OCI-LY3 (cell line): ENCODE measurements at regions not wholly inside any gene's neighbourhood (a gene's known extent, or its start where the extent isn't known, plus 50 kb on each side); places are given as distances from the start of the nearest gene placed in this dataset.

Experiments
- H2AFZ ChIP-seq: fragments of 200-600, 300-600 bp; shearing (Covaris generic); 2 replicates; pipeline ENCODE4 v1.6.0; 2014; ENCODE audit warnings: antibody characterized with exemption, low read depth, low read length
- H3K27ac ChIP-seq: fragments of 200-600, 300-600 bp; sonication (generic); 2 replicates; pipeline ENCODE4 v1.5.1; 2014; ENCODE audit warnings: mild to moderate bottlenecking, low read length, moderate library complexity, mixed read lengths
- H3K27me3 ChIP-seq: fragments of 200-600, 300-600 bp; sonication (generic); 2 replicates; pipeline ENCODE4 v1.6.1; 2014; ENCODE audit warnings: low read depth, low read length, mixed read lengths
- H3K36me3 ChIP-seq: fragments of 200-600, 300-600 bp; sonication (generic); replicated peaks from 2 replicates; pipeline ENCODE3; 2014; ENCODE audit warnings: low read depth, low read length, mixed read lengths
- H3K4me1 ChIP-seq: fragments of 300-600, 200-600 bp; sonication (generic); 2 replicates; pipeline ENCODE4 v1.6.1; 2014; ENCODE audit warnings: low read length, mixed read lengths
- H3K4me2 ChIP-seq: fragments of 200-600, 300-600 bp; sonication (generic); 2 replicates; pipeline ENCODE4 v1.6.1; 2014; ENCODE audit warnings: low read length, mixed read lengths
- H3K4me3 ChIP-seq: fragments of 300-600, 200-600 bp; sonication (generic); 2 replicates; pipeline ENCODE4 v1.5.1; 2014; ENCODE audit warnings: antibody characterized with exemption, mild to moderate bottlenecking, low read length, moderate library complexity
- H3K79me2 ChIP-seq: fragments of 300-600, 200-600 bp; shearing (Covaris generic); 2 replicates; pipeline ENCODE4 v1.6.1; 2014; ENCODE audit warnings: mild to moderate bottlenecking, low read length, mixed read lengths
- H3K9ac ChIP-seq: fragments of 300-600, 200-600 bp; shearing (Covaris generic); 2 replicates; pipeline ENCODE4 v1.6.0; 2014; ENCODE audit warnings: mild to moderate bottlenecking, low read length, moderate library complexity
- H3K9me3 ChIP-seq: fragments of 200-600, 300-600 bp; shearing (Covaris generic); 2 replicates; pipeline ENCODE4 v1.6.1; 2014; ENCODE audit warnings: low read length, mixed read lengths; ENCODE audit not compliant: insufficient read depth
- H4K20me1 ChIP-seq: fragments of 200-600, 300-600 bp; sonication (generic); 2 replicates; pipeline ENCODE4 v1.6.1; 2016; ENCODE audit warnings: low read length, mixed read lengths; ENCODE audit not compliant: insufficient read depth
- CTCF ChIP-seq: fragments of 200-600, 300-600 bp; sonication (generic); IDR thresholded peaks from 2 replicates; pipeline ENCODE4 v1.5.1; 2014; ENCODE audit warnings: antibody characterized with exemption, low read length, low read depth
- EZH2phosphoT487 ChIP-seq: fragments of 200-600 bp; shearing (Covaris generic); IDR thresholded peaks from 2 replicates; pipeline ENCODE4 v1.6.1; 2018; ENCODE audit warnings: antibody characterized with exemption, mixed run types, low read depth

- no peak overlapping the region for H3K9ac ChIP-seq
- H3K4me1 ChIP-seq: peaks cover 52% of the 10 kb centered on the region
- TF ChIP-seq EZH2phosphoT487: no peak
- no peaks in the 10 kb centered on the region for H3K79me2 ChIP-seq
- H3K4me3 ChIP-seq: no peak overlapping the region
- H3K27ac ChIP-seq: no peak overlapping the region
- H3K9me3 ChIP-seq: no peaks in the 10 kb centered on the region
- no peak overlapping the region for H3K4me2 ChIP-seq
- peaks cover 3% of the 10 kb centered on the region for H3K36me3 ChIP-seq
- H3K27me3 ChIP-seq: no peaks in the 10 kb centered on the region
- H4K20me1 ChIP-seq: no peaks in the 10 kb centered on the region
- no peak overlapping the region for H2AFZ ChIP-seq
Observed at GRCh38 chr1:59022199-59022598, 238.4 kb upstream of the JUN start.

GRCh38 chr1:59022799-59023198 is 239.0 kb upstream of the JUN start:
- no peaks in the 10 kb centered on the region for H3K9me3 ChIP-seq
- H3K27me3 ChIP-seq: no peaks in the 10 kb centered on the region
- no peaks in the 10 kb centered on the region for H4K20me1 ChIP-seq
- no peak overlapping the region for H3K9ac ChIP-seq
- no peak overlapping the region for H3K4me2 ChIP-seq
- no peaks in the 10 kb centered on the region for H3K79me2 ChIP-seq
- H3K36me3 ChIP-seq: peaks cover 3% of the 10 kb centered on the region
- H3K27ac ChIP-seq: no peak overlapping the region
- peaks cover 52% of the 10 kb centered on the region for H3K4me1 ChIP-seq
- no peak overlapping the region for H3K4me3 ChIP-seq
- H2AFZ ChIP-seq: no peak overlapping the region
- TF ChIP-seq CTCF (no peak), EZH2phosphoT487 (no peak)

- peak overlapping the region; percentile 77 for H3K27ac ChIP-seq
Observed at GRCh38 chr1:59025201-59025600, 241.4 kb upstream of the JUN start.

GRCh38 chr1:59025898-59026426 is 242.1 kb upstream of the JUN start:
- Histone ChIP-seq H3K79me2 (no peaks in the 10 kb centered on the region), H3K36me3 (peaks cover 3% of the 10 kb centered on the region), H4K20me1 (no peaks in the 10 kb centered on the region), H3K27me3 (no peaks in the 10 kb centered on the region), H3K4me2 (peak overlapping the region; percentile 51), H3K4me3 (no peak overlapping the region), H3K27ac (peak overlapping the region; percentile 77), H3K9ac (peak overlapping the region; percentile 19; the same call in 1 of the 2 replicates), H2AFZ (peak overlapping the region; percentile 3; the same call in 1 of the 2 replicates), H3K9me3 (no peaks in the 10 kb centered on the region), H3K4me1 (peaks cover 29% of the 10 kb centered on the region)
- no peak for TF ChIP-seq EZH2phosphoT487
- no peak for TF ChIP-seq CTCF

More at GRCh38 chr1:59025201-59025600, 241.4 kb upstream of the JUN start:
- H3K27me3 ChIP-seq: no peaks in the 10 kb centered on the region
- peaks cover 37% of the 10 kb centered on the region for H3K4me1 ChIP-seq
- H3K9me3 ChIP-seq: no peaks in the 10 kb centered on the region
- TF ChIP-seq CTCF (no peak), EZH2phosphoT487 (no peak)
- no peak overlapping the region for H3K4me3 ChIP-seq
- H4K20me1 ChIP-seq: no peaks in the 10 kb centered on the region
- H2AFZ ChIP-seq: peak overlapping the region; percentile 3; the same call in 1 of the 2 replicates
- H3K79me2 ChIP-seq: no peaks in the 10 kb centered on the region
- H3K4me2 ChIP-seq: peak overlapping the region; percentile 51; the same call in 1 of the 2 replicates
- no peak overlapping the region for H3K9ac ChIP-seq
- H3K36me3 ChIP-seq: peaks cover 3% of the 10 kb centered on the region
